Prostate gland (tissue), 2 donors: ENCODE measurements at regions not wholly inside any gene's neighbourhood (a gene's known extent, or its start where the extent isn't known, plus 50 kb on each side); places are given as distances from the start of the nearest gene placed in this dataset.

Experiments
- CTCF ChIP-seq, 4 experiments: fragments of 200-600 bp in 2 of 4; fragments of 450-650 bp in 2 of 4; sonication (generic) in 2 of 4; IDR thresholded peaks; 1 replicate in 3 of 4; 2 replicates in 1 of 4; pipeline ENCODE4 v1.5.1; 2016 to 2019; ENCODE audit warnings: antibody characterized with exemption in 4 of 4, mild to moderate bottlenecking in 2 of 4, moderate library complexity in 2 of 4
- POLR2A ChIP-seq: fragments of 450-650 bp; IDR thresholded peaks from one replicate; pipeline ENCODE4 v1.6.1; 2016; ENCODE audit warnings: antibody characterized with exemption, mild to moderate bottlenecking
- POLR2AphosphoS5 ChIP-seq: sonication (generic); formaldehyde crosslinking; IDR thresholded peaks from one replicate; pipeline ENCODE4 v1.6.1; 2017; ENCODE audit warnings: antibody characterized with exemption

- TF ChIP-seq CTCF (IDR thresholded peaks at IDR 0.05) = no peak
- no peak for TF ChIP-seq POLR2A
- no peak for TF ChIP-seq POLR2AphosphoS5
Measured at GRCh38 chr4:124343661-124344171, 368.8 kb downstream of the ANKRD50 start.
